IPS-NIHi11 (cell line): ENCODE measurements at regions not wholly inside any gene's neighbourhood (a gene's known extent, or its start where the extent isn't known, plus 50 kb on each side); places are given as distances from the start of the nearest gene placed in this dataset.
"Not testable (repeated sequence)": the region's sequence is repeated elsewhere in the genome, so short reads cannot be mapped to it uniquely, and the experiment has no call there.

ENCODE experiments used
- DNase-seq: peaks from one replicate; pipeline ENCODE4 v3.0.0; 2012; ENCODE audit warnings: mixed read lengths, low spot score

DNA sequence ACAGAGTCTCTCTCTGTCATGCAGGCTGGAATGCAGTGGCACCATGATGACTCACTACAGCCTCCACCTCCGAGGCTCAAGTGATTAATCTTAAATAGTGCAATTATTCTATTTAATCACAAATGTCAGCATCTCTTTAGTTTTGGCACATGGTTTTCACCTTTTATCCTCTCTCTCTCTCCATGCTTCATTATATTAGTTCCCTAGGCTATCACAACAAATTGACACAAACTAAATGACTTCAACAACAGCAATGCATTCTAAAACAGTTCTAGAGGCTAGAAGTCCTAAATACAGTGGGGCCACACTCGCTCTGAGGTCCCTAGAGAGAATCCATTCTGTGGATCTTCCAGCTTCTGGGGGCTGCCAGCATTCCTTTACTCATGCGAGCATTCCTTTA lies 178.2 kb upstream of the ZNG1F start:
- not testable (repeated sequence) for DNase-seq

DNA sequence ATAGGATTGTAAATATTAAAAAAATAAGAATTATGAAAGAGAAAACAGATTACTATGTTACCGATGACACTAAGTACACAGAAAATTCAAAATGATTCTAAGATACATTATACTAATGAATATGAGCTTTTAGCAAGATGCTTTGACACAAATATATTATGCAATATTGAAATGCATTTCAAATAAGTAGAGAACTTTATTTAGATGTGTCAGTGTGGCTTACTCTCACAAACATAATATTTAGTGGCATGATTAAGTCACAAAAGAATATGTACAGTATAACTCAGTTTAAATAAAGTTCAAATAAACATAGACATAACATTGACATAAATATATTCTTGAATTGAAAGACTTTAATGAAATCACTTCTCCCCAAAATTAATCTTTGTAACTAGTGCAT lies 172.7 kb upstream of the ZNG1F start:
- DNase-seq, result not testable (repeated sequence)

DNA sequence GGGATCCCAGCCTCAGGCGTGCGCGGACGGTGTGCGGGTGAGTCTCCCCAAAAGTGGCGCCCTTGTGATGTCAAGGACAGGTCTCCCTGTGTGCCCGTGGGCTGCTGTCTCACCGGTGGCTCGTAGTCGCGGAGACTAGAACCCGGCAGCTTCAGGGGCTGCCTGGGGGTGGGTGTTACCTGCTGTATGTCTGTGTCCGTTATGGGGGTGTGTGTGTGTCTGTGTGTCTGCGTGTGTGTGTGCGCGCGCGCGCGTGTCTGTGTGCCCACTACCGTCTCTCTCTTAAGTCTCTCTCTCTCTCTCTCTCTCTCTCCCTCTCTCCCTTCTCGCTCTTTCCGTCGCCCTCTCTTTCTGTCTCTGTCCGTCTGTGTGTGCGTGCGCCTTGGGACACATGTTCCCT lies 170.0 kb upstream of the ZNG1F start:
- not testable (repeated sequence) for DNase-seq

DNA sequence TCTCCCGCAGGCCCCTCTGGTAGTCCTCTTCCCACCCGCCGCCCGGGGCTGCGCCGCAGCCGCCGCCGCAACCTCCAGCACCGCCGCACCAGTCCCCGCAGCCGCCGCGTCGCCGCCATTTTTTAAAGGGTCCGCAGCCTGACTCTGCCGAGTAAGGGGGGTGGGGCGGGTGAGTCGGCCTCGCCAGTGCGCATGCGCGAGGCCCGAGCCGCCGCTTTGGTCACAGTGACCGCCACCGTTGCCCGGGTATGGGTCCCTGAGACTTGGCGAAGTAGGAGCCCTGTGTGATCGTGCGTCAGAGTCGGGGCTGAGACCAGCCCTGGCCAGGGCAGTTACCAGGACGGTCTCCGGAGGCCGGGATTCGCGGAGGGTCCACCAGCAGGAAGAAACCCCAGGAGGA lies 169.6 kb upstream of the ZNG1F start:
- not testable (repeated sequence) for DNase-seq

DNA sequence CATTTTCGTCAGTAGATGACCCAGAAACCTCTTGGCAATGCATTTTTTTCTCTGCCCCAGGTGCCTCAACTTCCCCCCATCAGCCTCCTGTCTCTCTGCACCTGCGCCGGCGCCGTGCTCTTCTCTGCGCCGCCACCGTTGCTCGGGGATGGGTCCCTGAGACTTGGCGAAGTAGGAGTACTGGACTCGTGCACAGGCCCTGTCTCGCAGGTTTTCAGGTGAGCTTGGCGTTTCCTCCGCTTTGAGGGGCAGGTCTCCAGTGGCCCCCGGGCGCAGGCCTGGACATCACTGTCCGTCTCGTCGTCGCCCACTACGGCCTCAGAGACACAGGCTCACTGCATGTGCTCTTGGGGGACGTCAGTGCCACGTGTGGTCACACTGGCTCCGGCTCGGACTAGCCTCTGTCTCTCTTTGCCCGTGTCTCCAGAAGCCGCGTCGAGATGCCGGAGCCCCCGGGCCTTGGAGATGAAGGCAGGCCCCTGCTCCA lies 168.8 kb upstream of the ZNG1F start:
- not testable (repeated sequence) for DNase-seq

DNA sequence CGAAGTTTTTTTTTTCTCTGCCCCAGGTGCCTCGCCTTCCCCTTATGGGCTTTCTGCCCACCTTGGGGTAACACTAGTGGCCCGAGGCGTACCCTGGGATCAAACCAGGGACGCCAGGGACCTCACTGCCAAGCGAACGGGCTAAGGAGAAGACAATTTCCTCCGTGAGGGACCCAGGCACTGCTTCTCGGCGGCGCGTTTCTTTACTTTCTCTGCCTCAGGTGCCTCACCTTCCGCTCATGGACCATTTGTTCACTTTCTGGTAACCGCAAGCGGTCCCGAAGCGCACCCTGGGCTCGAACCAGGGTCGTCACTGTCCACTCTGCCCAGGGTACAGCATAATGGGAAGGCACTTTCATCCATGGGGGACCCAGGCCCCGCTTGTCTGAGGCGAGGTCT lies 168.2 kb upstream of the ZNG1F start:
- DNase-seq, result not testable (repeated sequence)

DNA sequence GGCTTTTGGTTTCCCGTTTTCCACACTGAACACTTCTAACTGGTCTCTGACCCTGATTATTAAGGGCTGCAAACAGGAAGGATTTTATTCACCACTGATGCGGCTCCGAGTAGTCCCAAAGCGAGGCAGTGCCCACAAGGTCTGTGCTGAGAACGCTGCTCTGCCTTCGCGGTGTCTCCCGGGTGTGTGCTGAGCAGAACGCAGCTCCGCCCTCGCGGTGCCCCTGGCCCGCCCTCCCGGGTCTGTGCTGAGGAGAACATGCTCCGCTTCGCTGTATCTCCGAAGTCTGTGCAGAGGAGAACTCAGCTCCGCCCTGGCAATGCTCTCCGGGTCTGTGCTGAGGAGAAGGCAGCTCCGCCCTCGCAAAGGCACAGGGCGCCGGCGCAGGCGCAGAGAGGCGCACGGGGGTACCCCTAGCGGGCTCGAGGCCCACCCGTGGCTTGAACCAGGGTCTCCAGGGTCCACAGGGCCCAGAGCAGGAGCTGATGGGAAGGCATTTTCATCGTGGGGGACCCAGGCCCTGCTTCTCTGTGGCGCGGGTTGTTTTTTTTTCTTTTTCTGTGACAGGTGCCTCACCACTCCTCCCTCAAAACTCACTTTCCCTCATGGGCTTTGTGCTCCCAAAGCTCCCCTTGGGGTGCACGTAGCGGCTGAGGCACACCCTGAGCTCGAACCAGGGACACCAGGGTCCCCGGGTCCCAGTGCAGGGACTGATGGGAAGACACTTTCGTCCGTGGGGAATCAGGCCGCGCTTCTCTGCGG lies 167.7 kb upstream of the ZNG1F start:
- DNase-seq, result not testable (repeated sequence)

DNA sequence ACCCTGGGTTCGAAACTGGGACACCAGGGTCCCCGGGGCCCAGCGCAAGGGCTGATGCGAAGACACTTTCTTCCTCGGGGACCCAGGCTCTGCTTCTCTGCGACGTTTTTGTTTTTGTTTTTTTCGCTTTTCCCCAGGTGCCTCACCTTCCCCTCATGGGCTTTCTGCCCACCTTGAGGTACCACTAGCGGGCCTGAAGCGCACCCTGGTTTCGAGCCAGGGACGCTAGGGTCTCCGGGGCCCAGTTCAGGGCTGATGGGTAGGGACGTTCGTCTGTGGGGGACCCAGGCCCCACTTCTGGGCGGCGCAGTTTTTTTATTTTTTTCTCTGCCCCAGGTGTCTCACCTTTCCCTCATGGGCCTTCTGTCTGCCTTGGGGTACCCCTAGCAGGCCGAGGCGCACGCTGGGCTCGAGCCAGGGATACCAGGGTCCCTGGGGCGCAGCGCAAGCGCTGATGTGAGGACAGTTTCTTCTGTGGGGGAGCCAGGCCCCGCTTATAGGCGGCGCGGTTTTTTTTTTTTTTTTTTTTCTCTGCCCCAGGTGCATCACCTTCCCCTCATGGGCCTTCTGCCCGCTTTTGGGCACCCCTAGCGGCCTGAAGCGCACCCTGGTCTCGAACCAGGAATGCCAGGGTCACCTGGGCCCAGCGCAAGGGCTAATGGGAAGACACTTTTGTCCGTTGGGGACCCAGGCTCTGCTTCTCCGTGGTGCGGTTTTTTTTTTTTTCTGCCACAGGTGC lies 166.8 kb upstream of the ZNG1F start:
- not testable (repeated sequence) for DNase-seq

DNA sequence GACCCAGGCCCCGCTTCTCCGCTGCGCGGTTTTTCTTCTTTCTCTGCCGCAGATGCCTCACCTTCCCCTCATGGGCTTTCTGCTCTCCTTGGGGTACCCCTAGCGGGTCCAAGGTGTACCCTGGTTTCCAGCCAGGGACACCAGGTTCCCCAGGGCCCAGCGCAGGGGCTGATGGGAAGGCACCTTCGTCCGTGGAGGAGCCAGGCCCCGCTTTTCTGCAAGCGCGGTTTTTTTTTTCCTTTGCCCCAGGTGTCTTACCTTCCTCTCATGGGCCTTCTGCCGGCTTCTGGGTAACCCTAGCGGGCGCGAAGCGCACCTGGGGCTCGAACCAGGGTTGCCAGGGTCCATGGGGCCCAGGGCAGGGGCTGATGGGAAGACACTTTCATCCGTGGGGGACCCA lies 165.9 kb upstream of the ZNG1F start:
- DNase-seq, result not testable (repeated sequence)

DNA sequence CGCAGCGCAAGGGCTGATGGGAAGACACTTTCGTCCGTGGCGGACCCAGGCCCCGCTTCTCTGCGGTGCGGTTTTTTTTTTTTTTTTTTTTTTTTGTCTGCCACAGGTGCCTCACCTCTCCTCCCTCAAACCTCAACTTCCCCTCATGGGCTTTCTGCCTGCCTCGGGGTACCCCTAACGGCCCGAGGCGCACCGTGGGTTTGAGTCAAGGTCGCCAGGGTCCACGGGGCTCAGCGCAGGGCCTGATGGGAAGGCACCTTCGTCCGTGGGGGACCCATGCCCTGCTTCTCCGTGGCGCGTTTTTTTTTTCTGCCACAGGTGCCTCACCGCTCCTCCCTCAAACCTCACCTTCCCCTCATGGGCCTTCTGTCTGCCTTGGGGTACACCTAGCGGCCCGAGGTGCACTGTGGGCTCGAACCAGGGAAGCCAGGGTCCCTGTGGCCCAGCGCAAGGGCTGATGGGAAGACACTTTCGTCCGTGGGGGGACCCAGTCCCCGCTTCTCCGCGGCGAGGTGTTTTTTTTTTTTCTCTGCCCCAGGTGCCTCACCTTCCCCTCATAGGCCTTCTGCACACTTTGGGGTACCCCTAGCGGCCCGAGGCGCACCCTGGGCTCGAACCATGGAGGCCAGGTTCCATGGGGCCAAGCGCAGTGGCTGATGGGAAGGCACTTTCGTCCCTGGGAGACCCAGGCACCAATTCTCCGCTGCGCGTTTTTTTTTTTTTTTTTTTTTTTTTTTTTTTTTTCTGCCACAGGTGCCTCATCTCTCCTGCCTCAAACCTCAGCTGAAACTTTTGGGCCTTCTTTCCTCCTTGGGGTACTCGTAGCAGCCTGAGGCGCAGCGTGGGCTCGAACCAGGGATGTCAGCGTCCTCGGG lies 165.2 kb upstream of the ZNG1F start:
- not testable (repeated sequence) for DNase-seq

DNA sequence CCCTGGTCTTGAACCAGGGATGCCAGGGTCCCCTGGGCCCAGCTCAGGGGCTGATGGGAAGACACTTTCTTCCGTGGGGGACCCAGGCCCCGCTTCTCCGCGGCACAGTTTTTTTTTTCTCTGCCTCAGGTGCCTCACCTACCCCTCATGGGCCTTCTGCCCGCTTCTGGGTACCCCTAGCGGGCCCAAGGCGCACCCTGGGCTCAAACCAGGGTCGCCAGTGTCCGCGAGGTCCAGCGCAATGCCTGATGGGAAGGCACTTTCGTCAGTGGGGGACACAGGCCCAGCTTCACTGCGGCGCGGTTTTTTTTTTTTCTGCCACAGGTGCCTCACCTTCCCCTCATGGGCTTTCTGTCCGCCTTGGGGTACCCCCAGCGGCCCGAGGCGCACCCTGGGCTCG lies 163.9 kb upstream of the ZNG1F start:
- DNase-seq, result not testable (repeated sequence)

DNA sequence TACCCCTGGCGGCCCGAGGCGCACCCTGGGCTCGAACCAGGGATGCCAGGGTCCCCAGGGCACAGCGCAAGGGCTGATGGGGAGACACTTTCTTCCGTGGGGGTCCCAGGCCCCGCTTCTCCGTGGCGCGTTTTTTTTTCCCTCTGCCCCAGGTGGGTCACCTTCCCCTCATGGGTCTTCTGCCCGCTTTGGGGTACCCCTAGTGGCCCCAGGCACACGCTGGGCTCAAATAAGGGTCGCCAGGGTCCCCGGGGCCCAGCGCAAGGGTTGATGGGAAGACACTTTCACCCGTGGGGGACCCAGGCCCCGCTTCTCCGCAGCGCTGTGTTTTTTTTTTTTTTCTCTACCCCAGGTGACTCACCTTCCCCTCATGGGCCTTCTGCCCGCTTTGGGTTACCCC lies 163.3 kb upstream of the ZNG1F start:
- DNase-seq, result not testable (repeated sequence)

DNA sequence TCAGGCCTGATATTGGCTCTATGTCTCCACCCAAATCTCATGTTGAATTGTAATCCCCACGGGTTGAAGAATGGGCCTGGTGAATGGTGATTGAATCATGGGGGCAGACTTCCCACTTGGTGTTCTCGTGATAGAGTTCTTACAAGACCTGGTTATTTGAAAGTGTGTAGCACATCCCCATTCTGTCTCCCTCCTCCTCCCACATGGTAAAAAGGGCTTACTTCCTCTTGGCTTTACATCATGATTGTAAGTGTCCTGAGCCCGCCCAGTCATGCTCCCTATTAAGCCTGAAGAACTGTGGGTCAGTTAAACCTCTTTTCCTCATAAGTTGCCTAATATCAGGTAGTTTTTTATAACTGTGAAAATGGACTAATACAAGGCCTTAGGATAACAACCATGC lies 158.8 kb upstream of the ZNG1F start:
- not testable (repeated sequence) for DNase-seq

DNA sequence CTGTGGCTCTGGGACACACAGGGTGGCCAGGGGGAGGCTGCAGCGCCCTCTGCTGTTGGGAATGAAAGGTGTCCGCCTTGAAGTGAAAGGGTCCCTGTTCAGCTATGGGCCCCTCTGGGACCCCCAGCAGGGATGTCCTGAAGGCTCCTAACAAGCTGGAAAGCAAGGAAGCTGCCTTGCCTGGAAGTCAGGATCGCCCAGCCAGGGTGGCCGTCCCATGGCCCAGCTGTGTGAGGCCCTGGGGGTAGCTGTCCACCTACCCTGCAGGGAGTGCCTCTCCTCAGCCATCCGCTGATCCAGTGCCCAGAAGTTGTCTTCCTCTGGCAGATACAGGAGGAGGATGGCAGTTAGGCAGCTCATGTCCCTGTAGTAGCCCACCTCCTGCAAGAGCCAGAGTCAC lies 143.4 kb upstream of the ZNG1F start:
- DNase-seq, result not testable (repeated sequence)

DNA sequence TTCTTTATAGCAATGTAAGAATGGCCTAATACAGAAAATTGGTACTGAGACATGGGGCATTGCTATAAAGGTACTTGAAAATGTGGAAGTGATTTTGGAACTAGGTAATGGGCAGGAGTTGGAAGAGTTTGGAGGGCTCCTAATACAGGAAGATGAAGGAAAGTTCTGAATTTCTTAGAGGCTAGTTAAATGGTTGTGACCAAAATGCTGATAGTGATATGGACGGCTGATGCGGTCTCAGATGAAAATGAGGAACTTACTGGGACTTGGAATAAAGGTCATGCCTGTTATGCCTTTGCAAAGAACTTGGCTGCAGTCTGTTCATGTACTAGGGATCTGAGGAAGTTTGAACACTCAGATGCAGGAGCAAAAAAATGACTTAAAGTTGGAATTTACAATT lies 132.2 kb upstream of the ZNG1F start:
- not testable (repeated sequence) for DNase-seq

DNA sequence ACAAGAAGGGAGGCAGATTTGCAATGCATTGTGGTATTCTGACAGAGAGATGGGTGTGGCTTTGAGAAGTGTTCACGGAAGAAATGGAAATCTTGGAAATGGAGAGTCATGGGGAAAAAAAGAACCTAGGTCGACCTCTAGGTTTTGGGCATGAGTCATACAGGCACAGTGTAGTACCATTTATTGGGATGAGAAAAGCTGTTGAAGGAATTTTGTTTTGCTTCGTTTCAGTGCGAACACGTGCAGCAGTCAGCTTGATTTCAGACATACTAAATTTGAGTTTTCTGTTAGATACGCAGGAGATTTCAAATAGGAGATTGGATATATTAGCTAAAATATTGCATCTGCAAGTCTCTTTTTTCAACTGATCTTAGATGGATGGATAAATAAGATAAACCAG lies 119.8 kb upstream of the ZNG1F start:
- not testable (repeated sequence) for DNase-seq

DNA sequence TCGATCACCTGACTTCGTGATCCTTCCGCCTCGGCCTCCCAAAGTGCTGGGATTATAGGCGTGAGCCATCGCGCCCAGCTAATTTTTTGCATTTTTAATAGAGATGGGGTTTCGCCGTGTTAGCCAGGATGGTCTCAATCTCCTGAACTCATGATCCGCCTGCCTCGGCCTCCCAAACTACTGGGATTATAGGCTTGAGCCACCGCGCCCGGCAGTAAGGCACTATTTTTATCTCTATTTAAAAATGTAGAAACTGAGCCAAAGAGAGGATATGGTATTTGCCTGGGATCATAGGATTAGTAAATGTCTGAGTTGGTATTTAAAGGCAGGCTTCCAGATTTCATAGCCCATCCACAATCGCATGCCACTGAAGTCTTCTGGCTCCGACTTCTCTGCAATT lies 96.6 kb upstream of the ZNG1F start:
- not testable (repeated sequence) for DNase-seq

DNA sequence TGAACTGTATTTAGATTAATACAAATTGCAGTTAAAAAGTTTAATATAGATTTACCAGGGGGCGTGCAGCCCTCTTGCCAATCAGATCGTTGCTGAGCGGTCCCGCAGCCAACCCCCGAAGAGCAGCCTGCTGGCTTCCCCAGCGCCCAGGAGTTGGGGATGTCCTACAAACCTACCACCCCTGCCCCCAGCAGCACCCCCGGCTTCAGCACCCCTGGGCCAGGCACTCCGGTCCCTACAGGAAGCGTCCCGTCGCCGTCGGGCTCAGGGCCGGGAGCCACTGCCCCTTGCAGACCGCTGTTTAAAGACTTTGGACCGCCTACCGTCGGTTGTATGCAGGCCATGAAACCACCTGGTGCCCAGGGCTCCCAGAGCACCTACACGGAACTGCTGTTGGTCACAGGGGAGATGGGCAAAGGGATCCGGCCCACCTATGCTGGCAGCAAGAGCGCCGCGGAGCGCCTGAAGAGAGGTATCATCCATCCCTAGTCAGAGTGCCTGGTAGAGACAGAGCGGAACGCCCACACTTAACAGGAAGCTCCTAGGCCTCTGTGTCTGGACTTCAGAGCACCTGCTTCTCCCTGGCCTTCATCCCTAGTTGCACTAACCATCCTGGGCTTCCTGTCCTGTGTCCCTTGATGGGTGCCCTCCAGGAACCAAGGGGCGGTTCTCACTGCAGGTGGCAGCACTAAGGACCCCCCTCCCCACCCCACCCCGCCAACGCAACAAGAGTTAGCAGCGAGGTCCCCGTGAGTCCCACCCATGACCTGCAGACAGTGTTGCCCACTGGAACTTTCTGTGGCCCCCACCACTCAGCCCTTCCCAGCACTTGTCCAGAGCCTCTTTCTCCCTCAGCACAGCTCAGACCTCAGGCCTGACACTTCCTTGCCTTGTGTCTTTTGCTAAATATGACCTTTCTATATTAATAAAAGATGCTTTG lies 91.5 kb upstream of the ZNG1F start:
- not testable (repeated sequence) for DNase-seq

DNA sequence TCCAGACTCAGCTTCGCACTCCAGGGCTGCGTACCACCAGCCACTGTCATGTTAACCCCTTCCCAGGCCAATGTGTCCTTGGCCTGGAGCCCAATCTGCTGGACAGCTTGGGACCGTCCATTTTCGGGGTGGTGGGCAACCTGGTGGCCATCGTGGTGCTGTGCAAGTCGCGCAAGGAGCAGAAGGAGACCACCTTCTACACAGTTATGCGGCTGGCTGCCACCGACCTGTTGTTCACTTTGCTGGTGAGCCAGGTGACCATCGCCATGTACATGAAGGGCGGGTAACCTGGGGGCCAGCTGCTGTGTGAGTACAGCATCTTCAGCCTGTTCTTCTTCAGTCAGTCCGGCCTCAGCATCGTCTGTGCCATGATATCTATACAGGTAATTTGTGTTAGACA lies 90.3 kb upstream of the ZNG1F start:
- DNase-seq, result not testable (repeated sequence)

DNA sequence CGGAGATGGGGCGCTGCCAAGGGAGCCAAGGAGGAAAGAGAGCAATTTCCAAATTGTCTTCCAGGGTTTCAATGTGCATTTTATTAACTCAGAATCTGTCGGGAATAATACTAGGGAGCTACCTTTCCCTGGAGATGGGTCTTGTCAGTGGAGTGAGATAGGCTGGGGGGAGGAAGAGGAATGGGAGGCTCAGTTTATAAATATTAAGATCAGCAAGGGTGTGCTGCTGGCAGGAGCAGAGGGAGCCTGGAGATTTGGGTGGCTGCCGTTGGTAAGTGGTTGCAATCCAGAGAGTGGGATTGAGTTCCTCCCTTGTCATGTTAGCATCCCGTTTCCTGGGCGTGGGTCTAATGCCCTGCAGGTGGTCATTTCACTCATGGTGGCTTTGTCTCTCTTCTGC lies 89.9 kb upstream of the ZNG1F start:
- not testable (repeated sequence) for DNase-seq
